GM12878 (cell line): ENCODE measurements at regions not wholly inside any gene's neighbourhood (a gene's known extent, or its start where the extent isn't known, plus 50 kb on each side); places are given as distances from the start of the nearest gene placed in this dataset.

Experiments used
- ATAC-seq: fragments of 200-7000 bp; cut with Tn5 transposase; 3 replicates; pipeline ENCODE4 v1.9.1; 2020; ENCODE audit warnings: mild to moderate bottlenecking, moderate library complexity
- BruUV-seq: library from RNA; stranded (reverse); fragments of 400-500 nt; replicated peaks from 2 replicates; lab custom pipeline; 2021; lab: Mats Ljungman, UMichigan
- CTCF ChIA-PET: fragments of 300-600 bp; sonication (Branson Sonifier 250); formaldehyde crosslinking; extraction: SDS; loops from one replicate; lab custom pipeline; 2021; ENCODE audit warnings: inconsistent platforms; lab: Yijun Ruan, JAX
- POLR2A ChIA-PET: fragments of 350-600 bp; formaldehyde crosslinking; extraction: SDS; loops from one replicate; lab custom pipeline; 2021; ENCODE audit warnings: inconsistent platforms; lab: Charles Lee
- RAD21 ChIA-PET: fragments of 300-600 bp; sonication (Branson Sonifier 250); formaldehyde crosslinking; loops from one replicate; lab custom pipeline; 2023; ENCODE audit warnings: antibody characterized with exemption; ENCODE audit not compliant: unreplicated experiment; lab: Charles Lee
- SMC1A ChIA-PET: fragments of 300-600 bp; sonication (Branson Sonifier 250); formaldehyde crosslinking; loops from one replicate; lab custom pipeline; 2023; ENCODE audit not compliant: unreplicated experiment, uncharacterized antibody; lab: Charles Lee
- DNase-seq: peaks from one replicate; pipeline ENCODE4 v3.0.0-alpha.2; 2011; ENCODE audit warnings: low read depth, low spot score
- FAIRE-seq: peaks from 3 replicates; lab custom pipeline; 2011; peaks lifted over from hg19 to GRCh38; lab: Jason Lieb, UNC
- H2AFZ ChIP-seq: 2 replicates; pipeline ENCODE4 v1.6.0; 2011; ENCODE audit warnings: low read depth, low read length, control low read depth; ENCODE audit not compliant: control insufficient read depth
- H3K27ac ChIP-seq: 2 replicates; pipeline ENCODE4 v1.5.1; 2011; ENCODE audit warnings: control low read depth; ENCODE audit not compliant: control insufficient read depth, insufficient read depth
- H3K27me3 ChIP-seq, 2 experiments: replicated peaks in 1 of 2; 2 replicates each; pipeline versions ENCODE4 v1.6.0 to v1.6.1; 2011; ENCODE audit warnings: low read length in 1 of 2; ENCODE audit not compliant: control insufficient read depth in 2 of 2, insufficient read depth in 2 of 2
- H3K36me3 ChIP-seq, 2 experiments: 2 replicates each; pipeline ENCODE4 v1.5.1; 2011; ENCODE audit warnings: low read length in 1 of 2; ENCODE audit not compliant: control insufficient read depth in 2 of 2, insufficient read depth in 2 of 2
- H3K4me1 ChIP-seq: 2 replicates; pipeline ENCODE4 v1.6.1; 2011; ENCODE audit warnings: mild to moderate bottlenecking, low read length, moderate library complexity, mixed read lengths; ENCODE audit not compliant: control insufficient read depth, insufficient read depth
- H3K4me2 ChIP-seq: 2 replicates; pipeline ENCODE4 v1.6.0; 2011; ENCODE audit warnings: control low read depth; ENCODE audit not compliant: control insufficient read depth, insufficient read depth
- H3K4me3 ChIP-seq: fragments of 200-600 bp; sonication (generic); 2 replicates; pipeline ENCODE4 v1.5.1; 2016
- H3K79me2 ChIP-seq: 2 replicates; pipeline ENCODE4 v1.6.0; 2011; ENCODE audit warnings: low read length; ENCODE audit not compliant: control insufficient read depth, insufficient read depth
- H3K9ac ChIP-seq: 2 replicates; pipeline ENCODE4 v1.8.0; 2011; ENCODE audit warnings: low read length, control low read depth, mixed read lengths; ENCODE audit not compliant: control insufficient read depth, insufficient read depth
- H3K9me3 ChIP-seq: replicated peaks from 3 replicates; pipeline ENCODE4 v1.5.1; 2011; ENCODE audit warnings: mild to moderate bottlenecking, low read length; ENCODE audit not compliant: control insufficient read depth, insufficient read depth
- H4K20me1 ChIP-seq: 2 replicates; pipeline ENCODE4 v1.6.0; 2011; ENCODE audit not compliant: control insufficient read depth, insufficient read depth
- CEBPB ChIP-seq, 2 experiments: fragments of 150-350 bp in 1 of 2; IDR thresholded peaks; 2 replicates each; pipeline ENCODE4 v1.6.1; 2012 to 2014; ENCODE audit warnings: low read depth in 2 of 2, low read length in 2 of 2, borderline replicate concordance in 1 of 2, inconsistent platforms in 1 of 2
- CEBPZ ChIP-seq: fragments of 150-350 bp; IDR thresholded peaks from 2 replicates; pipeline ENCODE4 v1.6.1; 2016; ENCODE audit warnings: low read depth, low read length
- ETV6 ChIP-seq, 2 experiments: fragments of 450-650 bp in 1 of 2; IDR thresholded peaks in 1 of 2; conservative IDR thresholded peaks in 1 of 2; 2 replicates each; pipeline ENCODE4 v1.6.1; 2014; ENCODE audit warnings: antibody characterized with exemption in 1 of 2, borderline replicate concordance in 1 of 2, low read depth in 1 of 2, mild to moderate bottlenecking in 1 of 2, moderate library complexity in 1 of 2
- HSF1 ChIP-seq: fragments of 150-350 bp; IDR thresholded peaks from 2 replicates; pipeline ENCODE4 v1.6.1; 2014; ENCODE audit warnings: mild to moderate bottlenecking, low read depth, low read length
- JUND ChIP-seq: IDR thresholded peaks from 2 replicates; pipeline ENCODE4 v1.6.1; 2012; ENCODE audit warnings: low read depth, mild to moderate bottlenecking, low read length, improper control_type of control experiment, moderate library complexity
- KAT2A ChIP-seq: conservative IDR thresholded peaks from 2 replicates; pipeline ENCODE4 v1.6.1; 2011; ENCODE audit warnings: low read depth, low read length; ENCODE audit not compliant: control insufficient read depth
- NFIC ChIP-seq: IDR thresholded peaks from 2 replicates; pipeline ENCODE4 v1.6.1; 2012; ENCODE audit warnings: low read depth, mild to moderate bottlenecking, inconsistent platforms, low read length, moderate library complexity
- PBX3 ChIP-seq: IDR thresholded peaks from 2 replicates; pipeline ENCODE4 v1.6.1; 2011; ENCODE audit warnings: mild to moderate bottlenecking, low read depth, low read length, moderate library complexity; ENCODE audit not compliant: insufficient replicate concordance
- PML ChIP-seq: IDR thresholded peaks from 2 replicates; pipeline ENCODE4 v1.6.1; 2012; ENCODE audit warnings: low read length, inconsistent platforms
- SMAD5 ChIP-seq: IDR thresholded peaks from 2 replicates; pipeline ENCODE4 v1.6.1; 2016; ENCODE audit warnings: antibody characterized with exemption, low read depth
- SP1 ChIP-seq: IDR thresholded peaks from one replicate; pipeline ENCODE4 v1.6.1; 2011; ENCODE audit warnings: low read depth, low read length
- SREBF1 ChIP-seq: IDR thresholded peaks from 2 replicates; pipeline ENCODE4 v1.6.1; 2012; ENCODE audit warnings: mild to moderate bottlenecking, low read length
- STAT3 ChIP-seq: IDR thresholded peaks from 2 replicates; pipeline ENCODE4 v1.6.1; 2011; ENCODE audit warnings: low read depth, low read length, improper control_type of control experiment
- TCF12 ChIP-seq: IDR thresholded peaks from 2 replicates; pipeline ENCODE4 v1.6.1; 2011; ENCODE audit warnings: low read depth, mild to moderate bottlenecking, low read length
- USF1 ChIP-seq: IDR thresholded peaks from 2 replicates; pipeline ENCODE4 v1.6.1; 2011; ENCODE audit warnings: borderline replicate concordance, low read depth, mild to moderate bottlenecking, moderate library complexity, mixed read lengths, low read length; ENCODE audit not compliant: insufficient read depth; ENCODE audit errors: extremely low read length
- ZBED1 ChIP-seq: IDR thresholded peaks from 2 replicates; pipeline ENCODE4 v1.6.1; 2016; ENCODE audit warnings: borderline replicate concordance
- WGBS: methylation state at CpG from one replicate; pipeline ENCODE4 v1.1.6; 2016; ENCODE audit warnings: low lambda C conversion rate; ENCODE audit not compliant: insufficient replicate concordance, insufficient coverage; ENCODE audit errors: missing lambda C conversion rate; 5-methylcytosine and 5-hydroxymethylcytosine counted together
- in situ Hi-C: fragments of 300-500 bp; cut with MboI; formaldehyde crosslinking; loops from 9 replicates; pipeline ENCODE4 v1.14.3; 2018; ENCODE audit warnings: mixed read lengths
- intact Hi-C: fragments of 100-400 bp; cut with micrococcal nuclease; formaldehyde crosslinking; loops from one replicate; pipeline ENCODE4 v1.14.2; 2022; ENCODE audit not compliant: unreplicated experiment
- TF ChIP-seq, protein P1 (sequence below): IDR thresholded peaks from 2 replicates; pipeline ENCODE4 v1.6.1; 2012; ENCODE audit warnings: low read length, inconsistent platforms

- Histone ChIP-seq H3K36me3 (no peaks in the 10 kb centered on the region), H3K4me2 (no peak overlapping the region), H3K4me3 (no peak overlapping the region), H3K9me3 (no peaks in the 10 kb centered on the region; the same call in 2 of the 3 replicates), H3K27ac (no peak overlapping the region), H3K4me1 (no peaks in the 10 kb centered on the region), H2AFZ (no peak overlapping the region), H3K9ac (no peak overlapping the region), H3K79me2 (no peaks in the 10 kb centered on the region), H4K20me1 (no peaks in the 10 kb centered on the region), H3K27me3 (no peaks in the 10 kb centered on the region)
- FAIRE-seq = no peak
- no TSS peak for BruUV-seq
- ChIA-PET RAD21 (no interaction called here), POLR2A (no interaction called here), SMC1A (no interaction called here), CTCF (interaction anchor here (0.6 kb wide), 1 partner anchor 119 kb away, joined by 3 read pairs; no protein-coding TSS in a partner anchor)
- in situ Hi-C loops (no loop called here), intact Hi-C loops (no loop called here)
- ATAC-seq = peak; percentile 48
- no peak for DNase-seq
- 2% methylated on average over 3 of the region's 3 CpGs for WGBS
- no peak for TF ChIP-seq CEBPZ
- TF ChIP-seq KAT2A = no peak
- TF ChIP-seq, protein P1, sequence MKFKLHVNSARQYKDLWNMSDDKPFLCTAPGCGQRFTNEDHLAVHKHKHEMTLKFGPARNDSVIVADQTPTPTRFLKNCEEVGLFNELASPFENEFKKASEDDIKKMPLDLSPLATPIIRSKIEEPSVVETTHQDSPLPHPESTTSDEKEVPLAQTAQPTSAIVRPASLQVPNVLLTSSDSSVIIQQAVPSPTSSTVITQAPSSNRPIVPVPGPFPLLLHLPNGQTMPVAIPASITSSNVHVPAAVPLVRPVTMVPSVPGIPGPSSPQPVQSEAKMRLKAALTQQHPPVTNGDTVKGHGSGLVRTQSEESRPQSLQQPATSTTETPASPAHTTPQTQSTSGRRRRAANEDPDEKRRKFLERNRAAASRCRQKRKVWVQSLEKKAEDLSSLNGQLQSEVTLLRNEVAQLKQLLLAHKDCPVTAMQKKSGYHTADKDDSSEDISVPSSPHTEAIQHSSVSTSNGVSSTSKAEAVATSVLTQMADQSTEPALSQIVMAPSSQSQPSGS = no peak
- TF ChIP-seq SREBF1 = no peak
- no peak for TF ChIP-seq SP1
- no peak for TF ChIP-seq ETV6 (conservative IDR thresholded peaks at IDR 0.05 in 1 of 2, IDR thresholded peaks at IDR 0.05 in 1 of 2; ENCODE audit: borderline replicate concordance in 1 of 2, low read depth in 1 of 2)
- TF ChIP-seq SMAD5 = no peak
- no peak for TF ChIP-seq TCF12
- no peak for TF ChIP-seq JUND
- no peak for TF ChIP-seq USF1
- no peak for TF ChIP-seq PBX3
- TF ChIP-seq ZBED1 = no peak
- TF ChIP-seq PML = no peak
- no peak for TF ChIP-seq HSF1
- no peak for TF ChIP-seq STAT3
- no peak for TF ChIP-seq NFIC
- TF ChIP-seq CEBPB (IDR thresholded peaks at IDR 0.05; ENCODE audit: borderline replicate concordance in 1 of 2, low read depth in 2 of 2, low read length in 2 of 2) = no peak
These were observed 174.4 kb upstream of the SPIN4 start for GRCh38 chrX:63525491-63525890.
